Fibroblast of villous mesenchyme (primary cell): ENCODE measurements at regions not wholly inside any gene's neighbourhood (a gene's known extent, or its start where the extent isn't known, plus 50 kb on each side); places are given as distances from the start of the nearest gene placed in this dataset.

Source experiments
- DNase-seq: peaks from one replicate; pipeline ENCODE4 v3.0.0-alpha.2; 2010; ENCODE audit warnings: low read depth
- H3K4me3 ChIP-seq: 2 replicates; pipeline ENCODE4 v1.5.1; 2011; ENCODE audit warnings: low read depth, mild to moderate bottlenecking, low read length
- TF ChIP-seq, protein P1 (sequence below): IDR thresholded peaks from 2 replicates; pipeline ENCODE4 v1.5.1; 2012; ENCODE audit warnings: low read depth, mild to moderate bottlenecking, low read length; ENCODE audit not compliant: insufficient read depth

DNA sequence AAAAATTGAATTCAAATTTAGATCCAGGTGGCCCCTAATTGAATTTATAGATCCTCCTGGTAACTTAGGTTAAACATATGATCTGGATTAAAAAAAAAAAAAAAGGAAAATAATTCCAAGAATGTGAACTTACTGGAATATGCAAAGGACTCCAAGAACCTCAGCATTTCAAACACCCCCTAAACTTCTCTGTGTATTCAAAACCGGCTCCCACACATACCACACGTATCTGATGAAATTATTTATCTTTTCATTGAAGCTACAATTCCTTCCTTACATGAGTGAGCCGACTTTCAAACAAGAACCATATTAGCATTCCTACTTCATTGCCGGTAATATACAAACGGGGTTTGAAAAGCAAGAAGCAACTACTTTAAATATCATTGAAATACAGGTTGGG lies 61.4 kb upstream of the FMN2 start:
- DNase-seq = peak; percentile 43
- H3K4me3 ChIP-seq = no peak overlapping the region
- TF ChIP-seq, protein P1, sequence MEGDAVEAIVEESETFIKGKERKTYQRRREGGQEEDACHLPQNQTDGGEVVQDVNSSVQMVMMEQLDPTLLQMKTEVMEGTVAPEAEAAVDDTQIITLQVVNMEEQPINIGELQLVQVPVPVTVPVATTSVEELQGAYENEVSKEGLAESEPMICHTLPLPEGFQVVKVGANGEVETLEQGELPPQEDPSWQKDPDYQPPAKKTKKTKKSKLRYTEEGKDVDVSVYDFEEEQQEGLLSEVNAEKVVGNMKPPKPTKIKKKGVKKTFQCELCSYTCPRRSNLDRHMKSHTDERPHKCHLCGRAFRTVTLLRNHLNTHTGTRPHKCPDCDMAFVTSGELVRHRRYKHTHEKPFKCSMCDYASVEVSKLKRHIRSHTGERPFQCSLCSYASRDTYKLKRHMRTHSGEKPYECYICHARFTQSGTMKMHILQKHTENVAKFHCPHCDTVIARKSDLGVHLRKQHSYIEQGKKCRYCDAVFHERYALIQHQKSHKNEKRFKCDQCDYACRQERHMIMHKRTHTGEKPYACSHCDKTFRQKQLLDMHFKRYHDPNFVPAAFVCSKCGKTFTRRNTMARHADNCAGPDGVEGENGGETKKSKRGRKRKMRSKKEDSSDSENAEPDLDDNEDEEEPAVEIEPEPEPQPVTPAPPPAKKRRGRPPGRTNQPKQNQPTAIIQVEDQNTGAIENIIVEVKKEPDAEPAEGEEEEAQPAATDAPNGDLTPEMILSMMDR = no peak

DNA sequence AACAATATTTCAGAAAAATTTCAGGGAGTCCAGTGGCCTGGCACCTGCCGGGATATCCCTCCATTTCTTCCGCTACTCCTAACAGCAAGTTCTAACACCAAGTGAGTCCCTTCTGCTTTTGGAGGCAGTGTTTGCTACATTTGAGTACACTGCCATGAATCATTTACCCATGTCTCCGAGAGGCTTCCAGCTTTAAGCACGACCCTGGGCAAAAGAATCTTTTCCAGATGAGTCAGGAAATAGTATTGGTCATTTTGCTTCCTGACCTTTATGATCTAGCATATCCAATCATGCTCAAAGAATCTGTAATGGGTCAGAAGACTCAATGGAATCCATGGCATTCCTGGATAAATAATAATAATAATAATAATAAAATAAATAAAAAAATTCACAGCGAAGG lies 60.7 kb upstream of the FMN2 start:
- TF ChIP-seq, protein P1 = no peak
- DNase-seq = peak; percentile 84
- no peak overlapping the region for H3K4me3 ChIP-seq

DNA sequence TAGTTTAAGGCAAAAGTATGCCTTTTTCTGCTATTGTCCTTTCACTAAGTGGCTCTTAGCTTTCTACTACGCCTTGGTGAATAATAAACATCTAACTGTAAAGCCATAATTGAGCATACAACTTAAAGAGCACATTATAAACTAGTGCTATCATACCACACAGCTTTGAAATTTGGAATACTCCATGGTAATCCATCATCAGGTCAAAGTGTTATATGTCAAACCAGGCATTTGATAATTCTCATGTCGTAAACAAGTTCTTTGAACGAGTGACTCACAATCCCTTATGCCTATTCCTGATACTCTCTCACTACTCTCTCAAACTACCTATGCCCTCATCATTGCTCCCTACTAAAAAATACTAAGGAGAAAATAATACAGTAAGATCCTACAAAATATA lies 60.3 kb upstream of the FMN2 start:
- TF ChIP-seq, protein P1 = no peak
- H3K4me3 ChIP-seq = no peak overlapping the region
- peak; percentile 60 for DNase-seq

DNA sequence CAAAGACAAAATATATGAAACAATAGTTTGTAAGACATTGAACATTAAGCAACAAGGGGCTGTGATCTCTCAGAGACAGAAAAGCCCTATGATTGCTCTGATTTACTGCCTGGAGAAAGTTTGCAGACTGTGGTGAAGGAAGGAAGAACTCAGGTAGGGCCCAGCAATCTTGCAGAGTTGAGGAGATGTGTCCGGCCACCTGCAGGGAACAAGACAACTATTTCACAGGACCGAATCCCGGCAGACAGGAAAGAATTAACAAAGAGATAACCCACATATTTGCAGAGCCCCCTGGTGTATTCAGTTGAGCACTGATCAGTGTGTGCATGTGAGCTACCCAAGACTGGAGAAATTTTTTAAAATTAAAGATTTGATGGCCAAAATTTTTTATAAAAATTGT lies 58.3 kb upstream of the FMN2 start:
- no peak for DNase-seq
- TF ChIP-seq, protein P1 = no peak
- H3K4me3 ChIP-seq = no peak overlapping the region

DNA sequence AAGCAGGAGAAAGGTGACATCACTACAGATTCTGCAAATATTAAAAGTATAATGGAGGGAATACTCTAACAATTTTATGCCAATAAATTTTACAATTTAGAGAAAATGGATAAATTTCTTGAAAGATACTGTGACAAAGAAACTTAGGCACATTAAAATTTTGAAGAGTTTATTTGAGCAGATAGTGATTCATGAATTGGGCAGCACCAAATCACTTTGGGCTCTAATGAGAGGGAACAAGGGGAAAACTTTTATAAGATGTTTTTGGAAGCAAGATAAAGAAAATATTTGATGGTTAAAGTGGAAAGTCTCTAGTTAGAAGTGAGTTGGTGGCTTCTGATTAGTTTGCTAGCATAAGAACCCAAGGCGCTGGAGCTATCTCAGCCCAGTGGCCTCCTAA lies 55.2 kb upstream of the FMN2 start:
- DNase-seq = no peak
- H3K4me3 ChIP-seq = no peak overlapping the region
- TF ChIP-seq, protein P1 = no peak
